Loucy (cell line): ENCODE measurements at regions not wholly inside any gene's neighbourhood (a gene's known extent, or its start where the extent isn't known, plus 50 kb on each side); places are given as distances from the start of the nearest gene placed in this dataset.

Experiments
- H2AFZ ChIP-seq: fragments of 200-600 bp; sonication (generic); 2 replicates; pipeline ENCODE4 v1.6.0; 2016; ENCODE audit warnings: antibody characterized with exemption, mild to moderate bottlenecking, low read length, moderate library complexity
- H3F3A ChIP-seq: fragments of 200-600 bp; 2 replicates; pipeline ENCODE4 v1.6.0; 2016; ENCODE audit warnings: antibody characterized with exemption, low read depth, mild to moderate bottlenecking
- H3K27me3 ChIP-seq: fragments of 200-600 bp; sonication (generic); 2 replicates; pipeline ENCODE4 v1.6.1; 2014; ENCODE audit warnings: low read length, mild to moderate bottlenecking; ENCODE audit not compliant: insufficient read depth, poor library complexity, severe bottlenecking
- H3K36me3 ChIP-seq: fragments of 200-600 bp; sonication (generic); 2 replicates; pipeline ENCODE4 v1.6.1; 2016; ENCODE audit warnings: low read length; ENCODE audit not compliant: insufficient read depth
- H3K4me1 ChIP-seq: fragments of 200-600 bp; sonication (generic); 2 replicates; pipeline ENCODE4 v1.5.1; 2014; ENCODE audit warnings: low read length, mild to moderate bottlenecking; ENCODE audit not compliant: insufficient read depth, poor library complexity, severe bottlenecking
- H3K4me2 ChIP-seq: fragments of 200-600 bp; sonication (generic); 2 replicates; pipeline ENCODE4 v1.6.0; 2014; ENCODE audit warnings: antibody characterized with exemption, low read length, low read depth, mild to moderate bottlenecking; ENCODE audit not compliant: poor library complexity, severe bottlenecking
- H3K4me3 ChIP-seq: fragments of 200-600 bp; sonication (generic); 2 replicates; pipeline ENCODE4 v1.5.1; 2014; ENCODE audit warnings: low read length, mild to moderate bottlenecking, mixed read lengths; ENCODE audit not compliant: poor library complexity, severe bottlenecking
- H3K79me2 ChIP-seq: fragments of 200-600 bp; sonication (generic); 2 replicates; pipeline ENCODE4 v1.6.1; 2014; ENCODE audit warnings: low read length; ENCODE audit not compliant: insufficient read depth
- H3K9ac ChIP-seq: fragments of 200-600 bp; sonication (generic); 2 replicates; pipeline ENCODE4 v1.6.0; 2014; ENCODE audit warnings: mild to moderate bottlenecking, low read depth, low read length, moderate library complexity; ENCODE audit not compliant: poor library complexity, severe bottlenecking
- H3K9me2 ChIP-seq: fragments of 200-600 bp; sonication (generic); replicated peaks from 2 replicates; pipeline ENCODE4 v1.6.1; 2016; ENCODE audit warnings: low read depth, low read length, mixed read lengths
- H3K9me3 ChIP-seq: fragments of 200-600 bp; sonication (generic); 2 replicates; pipeline ENCODE4 v1.6.1; 2014; ENCODE audit warnings: mild to moderate bottlenecking, antibody characterized with exemption, low read length, low read depth; ENCODE audit not compliant: insufficient read depth
- H4K20me1 ChIP-seq: fragments of 200-600 bp; sonication (generic); 2 replicates; pipeline ENCODE4 v1.6.0; 2014; ENCODE audit warnings: antibody characterized with exemption, low read length, mild to moderate bottlenecking; ENCODE audit not compliant: insufficient read depth, poor library complexity, severe bottlenecking
- EZH2phosphoT487 ChIP-seq: fragments of 200-600 bp; IDR thresholded peaks from 2 replicates; pipeline ENCODE4 v1.6.1; 2018; ENCODE audit warnings: antibody characterized with exemption, mild to moderate bottlenecking, moderate library complexity, borderline replicate concordance
- TF ChIP-seq, protein P1 (sequence below): fragments of 200-600 bp; sonication (generic); conservative IDR thresholded peaks from 2 replicates; pipeline ENCODE4 v1.5.1; 2014; ENCODE audit warnings: mild to moderate bottlenecking, antibody characterized with exemption, low read length

- Histone ChIP-seq H2AFZ (no peak overlapping the region), H3K9me2 (no peaks in the 10 kb centered on the region), H3F3A (no peaks in the 10 kb centered on the region), H3K79me2 (no peaks in the 10 kb centered on the region), H3K9ac (no peak overlapping the region), H3K4me3 (no peak overlapping the region), H4K20me1 (no peaks in the 10 kb centered on the region), H3K36me3 (no peaks in the 10 kb centered on the region), H3K4me2 (no peak overlapping the region), H3K9me3 (peaks cover 7% of the 10 kb centered on the region; the same call in 1 of the 2 replicates), H3K27me3 (no peaks in the 10 kb centered on the region), H3K4me1 (no peaks in the 10 kb centered on the region)
- TF ChIP-seq EZH2phosphoT487 = no peak
- TF ChIP-seq, protein P1, sequence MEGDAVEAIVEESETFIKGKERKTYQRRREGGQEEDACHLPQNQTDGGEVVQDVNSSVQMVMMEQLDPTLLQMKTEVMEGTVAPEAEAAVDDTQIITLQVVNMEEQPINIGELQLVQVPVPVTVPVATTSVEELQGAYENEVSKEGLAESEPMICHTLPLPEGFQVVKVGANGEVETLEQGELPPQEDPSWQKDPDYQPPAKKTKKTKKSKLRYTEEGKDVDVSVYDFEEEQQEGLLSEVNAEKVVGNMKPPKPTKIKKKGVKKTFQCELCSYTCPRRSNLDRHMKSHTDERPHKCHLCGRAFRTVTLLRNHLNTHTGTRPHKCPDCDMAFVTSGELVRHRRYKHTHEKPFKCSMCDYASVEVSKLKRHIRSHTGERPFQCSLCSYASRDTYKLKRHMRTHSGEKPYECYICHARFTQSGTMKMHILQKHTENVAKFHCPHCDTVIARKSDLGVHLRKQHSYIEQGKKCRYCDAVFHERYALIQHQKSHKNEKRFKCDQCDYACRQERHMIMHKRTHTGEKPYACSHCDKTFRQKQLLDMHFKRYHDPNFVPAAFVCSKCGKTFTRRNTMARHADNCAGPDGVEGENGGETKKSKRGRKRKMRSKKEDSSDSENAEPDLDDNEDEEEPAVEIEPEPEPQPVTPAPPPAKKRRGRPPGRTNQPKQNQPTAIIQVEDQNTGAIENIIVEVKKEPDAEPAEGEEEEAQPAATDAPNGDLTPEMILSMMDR = no peak
Observed at GRCh38 chr11:106246495-106246894, 169.0 kb downstream of the AASDHPPT start.

DNA sequence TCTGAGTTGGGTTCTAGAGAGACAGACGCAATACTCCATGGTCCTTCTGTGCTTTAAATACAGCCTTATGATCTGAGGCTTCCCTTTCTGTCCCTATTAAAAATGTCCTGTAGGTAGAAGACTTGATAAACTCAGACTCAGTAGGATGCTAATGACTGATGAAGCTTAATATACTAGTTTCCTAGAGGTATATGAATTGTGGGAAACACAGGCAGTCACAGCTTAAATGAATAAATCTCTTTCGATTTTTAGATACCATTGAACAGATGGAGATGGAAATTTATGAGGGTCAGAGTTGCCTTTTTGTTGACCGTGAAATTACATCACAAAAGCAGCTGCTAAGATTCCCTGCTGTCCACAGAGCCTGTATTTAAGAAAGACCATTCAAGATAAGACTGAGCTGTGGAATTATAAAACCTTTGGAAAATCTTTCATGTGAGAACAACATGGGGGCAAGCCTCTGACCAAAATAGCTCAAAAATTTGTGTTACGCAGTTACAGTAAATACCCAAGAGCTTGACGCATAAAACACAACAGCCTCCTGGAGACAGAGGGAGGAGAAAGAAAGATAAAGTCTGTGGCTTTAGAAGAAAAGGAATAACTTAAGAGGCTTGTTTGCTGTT lies 172.3 kb downstream of the AASDHPPT start:
- Histone ChIP-seq H2AFZ (no peak overlapping the region), H3K9me3 (peaks cover 7% of the 10 kb centered on the region; the same call in 1 of the 2 replicates), H3F3A (no peaks in the 10 kb centered on the region)

DNA sequence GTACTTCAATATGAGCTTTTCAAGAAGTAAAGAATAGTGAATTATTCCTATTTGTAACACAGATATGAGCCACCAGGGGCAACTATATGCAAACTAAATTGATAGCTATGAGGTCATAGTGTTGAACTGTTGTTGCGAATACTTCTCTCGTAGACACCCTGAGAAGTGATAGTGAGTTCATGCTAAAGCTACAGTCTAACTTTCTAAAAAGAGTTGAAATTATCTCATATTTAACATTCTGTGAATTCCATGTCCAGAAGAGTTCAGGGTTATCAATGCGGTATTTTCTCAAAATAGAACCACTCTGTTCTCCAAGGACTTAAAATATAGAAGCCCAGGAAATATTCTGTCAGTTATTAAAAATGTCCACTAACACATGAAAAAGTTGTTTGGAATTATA lies 185.4 kb downstream of the AASDHPPT start:
- no peaks in the 10 kb centered on the region for H3K9me2 ChIP-seq
- TF ChIP-seq EZH2phosphoT487 = no peak
- TF ChIP-seq, protein P1 = no peak
- peaks cover 3% of the 10 kb centered on the region; the same call in 1 of the 2 replicates for H3K9me3 ChIP-seq
- H3K79me2 ChIP-seq = no peaks in the 10 kb centered on the region
- H3F3A ChIP-seq = no peaks in the 10 kb centered on the region
- H3K9ac ChIP-seq = no peak overlapping the region
- no peaks in the 10 kb centered on the region for H4K20me1 ChIP-seq
- H3K36me3 ChIP-seq = no peaks in the 10 kb centered on the region
- H3K4me3 ChIP-seq = no peak overlapping the region
- H3K4me2 ChIP-seq = no peak overlapping the region
- no peak overlapping the region for H2AFZ ChIP-seq
- H3K4me1 ChIP-seq = no peaks in the 10 kb centered on the region
- H3K27me3 ChIP-seq = no peaks in the 10 kb centered on the region

More for the DNA sequence above, 172.3 kb downstream of the AASDHPPT start:
- no peaks in the 10 kb centered on the region for H3K36me3 ChIP-seq
- H3K9me2 ChIP-seq = no peaks in the 10 kb centered on the region
- no peaks in the 10 kb centered on the region for H3K27me3 ChIP-seq
- H3K4me1 ChIP-seq = no peaks in the 10 kb centered on the region
- H4K20me1 ChIP-seq = no peaks in the 10 kb centered on the region
- H3K9ac ChIP-seq = no peak overlapping the region
- TF ChIP-seq, protein P1 = no peak
- TF ChIP-seq EZH2phosphoT487 = no peak
- H3K4me2 ChIP-seq = no peak overlapping the region
- no peak overlapping the region for H3K4me3 ChIP-seq
- no peaks in the 10 kb centered on the region for H3K79me2 ChIP-seq
